HCT116 (cell line): ENCODE measurements at regions not wholly inside any gene's neighbourhood (a gene's known extent, or its start where the extent isn't known, plus 50 kb on each side); places are given as distances from the start of the nearest gene placed in this dataset.

Source experiments
- CEBPB ChIP-seq: IDR thresholded peaks from 2 replicates; pipeline ENCODE4 v1.6.1; 2012; ENCODE audit warnings: low read depth
- CTCF ChIP-seq, 3 experiments: fragments of 200-600 bp in 1 of 3; sonication (generic) in 1 of 3; IDR thresholded peaks in 2 of 3; conservative IDR thresholded peaks in 1 of 3; 2 replicates each; pipeline ENCODE4 v1.5.1; 2012 to 2017; ENCODE audit warnings: low read depth in 2 of 3, low read length in 2 of 3, antibody characterized with exemption in 1 of 3, borderline replicate concordance in 1 of 3, control low read depth in 1 of 3, mild to moderate bottlenecking in 1 of 3, mixed read lengths in 1 of 3, mixed run types in 1 of 3, moderate library complexity in 1 of 3; ENCODE audit not compliant: insufficient read depth in 1 of 3
- EZH2phosphoT487 ChIP-seq: fragments of 200-600 bp; IDR thresholded peaks from 2 replicates; pipeline ENCODE4 v1.6.1; 2018; ENCODE audit warnings: antibody characterized with exemption, borderline replicate concordance
- POLR2A ChIP-seq: IDR thresholded peaks from 2 replicates; pipeline ENCODE4 v1.7.0; 2011; ENCODE audit warnings: borderline replicate concordance; ENCODE audit not compliant: insufficient read depth, insufficient read length; ENCODE audit errors: extremely low read depth
- POLR2AphosphoS5 ChIP-seq: IDR thresholded peaks from 2 replicates; pipeline ENCODE4 v1.6.1; 2011; ENCODE audit warnings: mild to moderate bottlenecking, low read depth, low read length, moderate library complexity
- RAD21 ChIP-seq: IDR thresholded peaks from 2 replicates; pipeline ENCODE4 v1.6.1; 2012; ENCODE audit warnings: low read depth, mild to moderate bottlenecking
- REST ChIP-seq: IDR thresholded peaks from 2 replicates; pipeline ENCODE4 v1.6.1; 2012; ENCODE audit warnings: low read depth
- YY1 ChIP-seq: IDR thresholded peaks from 2 replicates; pipeline ENCODE4 v1.6.1; 2011; ENCODE audit warnings: low read length, low read depth, moderate library complexity, mild to moderate bottlenecking; ENCODE audit not compliant: insufficient replicate concordance; ENCODE audit errors: extremely low read depth
- ZBTB33 ChIP-seq: IDR thresholded peaks from 2 replicates; pipeline ENCODE4 v1.6.1; 2011; ENCODE audit warnings: mild to moderate bottlenecking, low read length, moderate library complexity; ENCODE audit not compliant: insufficient replicate concordance; ENCODE audit errors: extremely low read depth

DNA sequence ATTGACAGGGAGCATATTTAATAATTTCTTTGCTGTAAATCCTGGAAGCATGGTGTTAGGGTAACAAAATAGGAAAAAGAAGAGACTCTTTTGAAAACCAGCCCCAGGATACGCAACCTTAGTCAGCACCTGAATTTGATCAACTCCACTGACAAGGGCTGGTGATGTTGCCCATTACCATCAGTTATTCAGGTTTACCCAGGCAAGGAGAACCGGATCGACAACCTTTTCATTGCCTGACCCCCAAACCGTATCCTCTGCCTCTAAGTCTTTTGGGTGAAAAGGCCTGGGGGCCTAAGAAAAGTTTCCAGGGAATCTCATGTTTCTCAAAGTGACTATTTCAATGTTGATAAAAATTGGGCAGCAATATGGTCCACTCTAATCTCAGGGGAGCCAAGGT lies 313.3 kb downstream of the KBTBD8 start:
- TF ChIP-seq REST (no peak), RAD21 (no peak), POLR2A (no peak), YY1 (no peak), CTCF (IDR thresholded peaks at IDR 0.05 in 2 of 3, conservative IDR thresholded peaks at IDR 0.05 in 1 of 3; ENCODE audit: borderline replicate concordance in 1 of 3, insufficient read depth in 1 of 3, low read depth in 2 of 3, low read length in 2 of 3) (no peak), POLR2AphosphoS5 (no peak), CEBPB (no peak), ZBTB33 (no peak), EZH2phosphoT487 (no peak)
